ENCODE measurements at regions not wholly inside any gene's neighbourhood (a gene's known extent, or its start where the extent isn't known, plus 50 kb on each side); places are given as distances from the start of the nearest gene placed in this dataset.

DNA sequence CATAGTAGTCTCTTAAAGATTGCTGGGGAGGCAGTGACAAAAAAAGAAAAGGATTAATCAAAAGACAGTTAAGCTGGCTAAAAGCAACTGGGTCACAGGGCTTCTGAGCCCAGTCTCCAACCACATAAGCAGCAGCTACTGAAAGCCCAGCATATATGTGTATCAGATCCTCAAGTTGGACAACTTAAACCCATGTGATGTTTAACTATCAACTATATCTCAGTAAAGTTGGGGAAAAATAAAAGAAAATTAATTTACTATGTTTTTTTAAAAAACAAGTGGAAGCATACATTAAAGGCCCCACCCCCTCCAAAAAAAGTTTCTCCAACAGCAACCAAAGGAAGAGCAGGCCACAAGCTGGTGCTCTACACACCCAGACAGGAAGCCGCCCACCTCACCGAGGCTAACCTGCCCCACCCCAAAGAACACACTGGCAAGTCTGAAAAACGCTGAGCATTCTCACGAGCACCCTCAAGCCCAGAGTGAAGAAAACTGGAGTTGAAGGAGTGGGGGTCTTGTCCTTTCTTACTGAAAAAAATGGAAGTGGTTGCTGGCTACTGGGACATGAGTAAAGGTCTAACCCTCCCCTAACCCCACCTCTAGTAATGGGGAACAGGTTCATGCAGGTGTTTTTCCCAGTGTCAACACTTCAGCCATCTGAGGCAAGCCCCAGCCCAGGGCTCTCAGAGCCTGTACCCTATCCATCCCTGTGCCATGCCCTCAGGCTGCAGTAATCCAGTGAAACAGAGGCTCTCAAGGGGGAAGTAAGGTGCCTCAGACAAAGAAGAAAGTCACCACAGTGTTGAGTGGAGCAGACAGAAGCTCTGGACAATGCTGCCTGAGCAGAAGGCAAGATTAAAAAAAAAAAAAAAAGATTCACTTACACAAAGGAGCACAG lies 106.3 kb downstream of the GYPC start:
- TF ChIP-seq, protein P1, sequence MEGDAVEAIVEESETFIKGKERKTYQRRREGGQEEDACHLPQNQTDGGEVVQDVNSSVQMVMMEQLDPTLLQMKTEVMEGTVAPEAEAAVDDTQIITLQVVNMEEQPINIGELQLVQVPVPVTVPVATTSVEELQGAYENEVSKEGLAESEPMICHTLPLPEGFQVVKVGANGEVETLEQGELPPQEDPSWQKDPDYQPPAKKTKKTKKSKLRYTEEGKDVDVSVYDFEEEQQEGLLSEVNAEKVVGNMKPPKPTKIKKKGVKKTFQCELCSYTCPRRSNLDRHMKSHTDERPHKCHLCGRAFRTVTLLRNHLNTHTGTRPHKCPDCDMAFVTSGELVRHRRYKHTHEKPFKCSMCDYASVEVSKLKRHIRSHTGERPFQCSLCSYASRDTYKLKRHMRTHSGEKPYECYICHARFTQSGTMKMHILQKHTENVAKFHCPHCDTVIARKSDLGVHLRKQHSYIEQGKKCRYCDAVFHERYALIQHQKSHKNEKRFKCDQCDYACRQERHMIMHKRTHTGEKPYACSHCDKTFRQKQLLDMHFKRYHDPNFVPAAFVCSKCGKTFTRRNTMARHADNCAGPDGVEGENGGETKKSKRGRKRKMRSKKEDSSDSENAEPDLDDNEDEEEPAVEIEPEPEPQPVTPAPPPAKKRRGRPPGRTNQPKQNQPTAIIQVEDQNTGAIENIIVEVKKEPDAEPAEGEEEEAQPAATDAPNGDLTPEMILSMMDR (conservative IDR thresholded peaks at IDR 0.05): no peak
- TF ChIP-seq ZFX (IDR thresholded peaks at IDR 0.05): no peak

All from C4-2B (cell line).